HEK293 (cell line): ENCODE measurements at regions not wholly inside any gene's neighbourhood (a gene's known extent, or its start where the extent isn't known, plus 50 kb on each side); places are given as distances from the start of the nearest gene placed in this dataset.

Experiments
- CTCF ChIA-PET: fragments of 350-600 bp; formaldehyde crosslinking; extraction: SDS; loops from one replicate; lab custom pipeline; 2021; ENCODE audit warnings: antibody characterized with exemption; lab: Yijun Ruan, JAX
- POLR2A ChIA-PET: fragments of 300-600 bp; formaldehyde crosslinking; extraction: SDS; loops from one replicate; lab custom pipeline; 2020; ENCODE audit warnings: antibody characterized with exemption, inconsistent platforms; lab: Yijun Ruan, JAX
- H3K27ac ChIP-seq: fragments of 200-500 bp; sonication (Bioruptor generic); 2 replicates; pipeline ENCODE4 v1.5.1; 2014; ENCODE audit warnings: low read depth, low read length, control low read depth, inconsistent platforms; ENCODE audit errors: extremely low read depth
- H3K36me3 ChIP-seq, 2 experiments: fragments of 200-500 bp in 1 of 2; sonication (Bioruptor generic) in 1 of 2; 1 replicate in 1 of 2; 2 replicates in 1 of 2; pipeline ENCODE4 v1.5.1; 2014 to 2017; ENCODE audit warnings: inconsistent platforms in 2 of 2, low read length in 2 of 2; ENCODE audit not compliant: control insufficient read depth in 2 of 2, insufficient read depth in 1 of 2
- H3K4me1 ChIP-seq: fragments of 200-500 bp; sonication (Bioruptor generic); 2 replicates; pipeline ENCODE4 v1.5.1; 2014; ENCODE audit warnings: mild to moderate bottlenecking, low read length, inconsistent platforms; ENCODE audit not compliant: control insufficient read depth, insufficient read depth
- H3K4me3 ChIP-seq: 2 replicates; pipeline ENCODE4 v1.5.1; 2011; ENCODE audit warnings: low read depth, mild to moderate bottlenecking, control low read depth, low read length, moderate library complexity
- H3K9me3 ChIP-seq: fragments of 200-500 bp; sonication (Bioruptor generic); 2 replicates; pipeline ENCODE4 v1.5.1; 2014; ENCODE audit warnings: low read depth, low read length, inconsistent platforms; ENCODE audit not compliant: control insufficient read depth, insufficient read depth
- ATF2 ChIP-seq: fragments of 450-650 bp; formaldehyde crosslinking; IDR thresholded peaks from 2 replicates; pipeline ENCODE4 v1.5.1; 2016; ENCODE audit warnings: missing biosample characterization, missing genetic modification characterization, low read depth
- GFI1B ChIP-seq: fragments of 450-650 bp; formaldehyde crosslinking; IDR thresholded peaks from 2 replicates; pipeline ENCODE4 v1.5.1; 2016; ENCODE audit warnings: missing biosample characterization, missing genetic modification characterization
- GLI2 ChIP-seq: fragments of 450-650 bp; formaldehyde crosslinking; IDR thresholded peaks from 2 replicates; pipeline ENCODE4; 2017; ENCODE audit warnings: missing biosample characterization, missing genetic modification characterization, low read depth, borderline replicate concordance
- HIC1 ChIP-seq: fragments of 450-650 bp; formaldehyde crosslinking; IDR thresholded peaks from 2 replicates; pipeline ENCODE4 v1.5.1; 2016; ENCODE audit warnings: missing biosample characterization, missing genetic modification characterization
- HOXD13 ChIP-seq: sonication (generic); formaldehyde crosslinking; IDR thresholded peaks from 2 replicates; pipeline ENCODE4 v1.8.0; 2022; ENCODE audit warnings: missing genetic modification reagents, borderline replicate concordance
- KLF1 ChIP-seq: fragments of 450-650 bp; formaldehyde crosslinking; IDR thresholded peaks from 2 replicates; pipeline ENCODE4 v1.5.1; 2016; ENCODE audit warnings: missing biosample characterization, missing genetic modification characterization
- PRDM4 ChIP-seq: fragments of 450-650 bp; formaldehyde crosslinking; IDR thresholded peaks from 2 replicates; pipeline ENCODE4 v1.5.1; 2017; ENCODE audit warnings: missing biosample characterization, missing genetic modification characterization
- ZNF140 ChIP-seq: fragments of 450-650 bp; formaldehyde crosslinking; IDR thresholded peaks from 2 replicates; pipeline ENCODE4 v1.5.1; 2016; ENCODE audit warnings: missing biosample characterization, missing genetic modification characterization
- ZNF292 ChIP-seq: fragments of 450-650 bp; formaldehyde crosslinking; IDR thresholded peaks from 2 replicates; pipeline ENCODE4 v1.5.1; 2016; ENCODE audit warnings: low read depth, missing biosample characterization, missing genetic modification characterization, borderline replicate concordance
- ZNF350 ChIP-seq: fragments of 450-650 bp; formaldehyde crosslinking; IDR thresholded peaks from 2 replicates; pipeline ENCODE4 v1.5.0; 2017; ENCODE audit warnings: missing biosample characterization, mild to moderate bottlenecking, missing genetic modification characterization
- ZNF433 ChIP-seq: fragments of 450-650 bp; formaldehyde crosslinking; IDR thresholded peaks from 2 replicates; pipeline ENCODE4 v1.5.1; 2016; ENCODE audit warnings: missing biosample characterization, missing genetic modification characterization, low read depth
- ZNF513 ChIP-seq: fragments of 450-650 bp; IDR thresholded peaks from 2 replicates; pipeline ENCODE4 v1.5.1; 2018; ENCODE audit warnings: missing biosample characterization, missing genetic modification characterization
- ZNF629 ChIP-seq: fragments of 450-650 bp; formaldehyde crosslinking; IDR thresholded peaks from 2 replicates; pipeline ENCODE4 v1.5.1; 2017; ENCODE audit warnings: missing biosample characterization, missing genetic modification characterization
- ZNF658 ChIP-seq: fragments of 450-650 bp; formaldehyde crosslinking; IDR thresholded peaks from 2 replicates; pipeline ENCODE4; 2016; ENCODE audit warnings: missing biosample characterization, missing genetic modification characterization
- ZSCAN4 ChIP-seq: fragments of 450-650 bp; formaldehyde crosslinking; IDR thresholded peaks from 2 replicates; pipeline ENCODE4 v1.5.1; 2017; ENCODE audit warnings: missing biosample characterization, missing genetic modification characterization

GRCh38 chr9:115606838-115607237 is 488.9 kb upstream of the TNC start (continued):
- no peak for TF ChIP-seq HIC1 (tag by site-specific recombination)

GRCh38 chr9:115614326-115614999 is 496.5 kb upstream of the TNC start:
- Histone ChIP-seq H3K27ac (no peak overlapping the region), H3K36me3 (no peaks in the 10 kb centered on the region)
- ChIA-PET POLR2A (interaction anchor here (0.7 kb wide), 1 partner anchor 16 kb away, joined by 8 read pairs; no protein-coding TSS in a partner anchor), CTCF (interaction anchor here (0.7 kb wide), 1 partner anchor 22 kb away, joined by 3 read pairs; no protein-coding TSS in a partner anchor)
- no peak for TF ChIP-seq ZSCAN4 (tag by site-specific recombination)
- TF ChIP-seq ATF2 (tag by site-specific recombination): no peak
- TF ChIP-seq GLI2: no peak
- TF ChIP-seq HOXD13 (CRISPR knock-in tag): no peak
- no peak for TF ChIP-seq ZNF658 (tag by site-specific recombination)
- TF ChIP-seq KLF1 (tag by site-specific recombination): no peak
- TF ChIP-seq ZNF629: no peak
- no peak for TF ChIP-seq ZNF350 (tag by site-specific recombination)
- TF ChIP-seq ZNF140 (tag by site-specific recombination): no peak
- TF ChIP-seq ZNF433 (tag by site-specific recombination): no peak
- TF ChIP-seq ZNF513 (tag by site-specific recombination): no peak
- no peak for TF ChIP-seq PRDM4 (tag by site-specific recombination)
- TF ChIP-seq GFI1B: no peak
- TF ChIP-seq ZNF292 (tag by site-specific recombination): no peak
- TF ChIP-seq, all 188 proteins: peak for 0
- H3K9me3 ChIP-seq: no peaks in the 10 kb centered on the region
- no peaks in the 10 kb centered on the region for H3K4me1 ChIP-seq
- H3K4me3 ChIP-seq: no peak overlapping the region
